ENCODE measurements at regions not wholly inside any gene's neighbourhood (a gene's known extent, or its start where the extent isn't known, plus 50 kb on each side); places are given as distances from the start of the nearest gene placed in this dataset.

DNA sequence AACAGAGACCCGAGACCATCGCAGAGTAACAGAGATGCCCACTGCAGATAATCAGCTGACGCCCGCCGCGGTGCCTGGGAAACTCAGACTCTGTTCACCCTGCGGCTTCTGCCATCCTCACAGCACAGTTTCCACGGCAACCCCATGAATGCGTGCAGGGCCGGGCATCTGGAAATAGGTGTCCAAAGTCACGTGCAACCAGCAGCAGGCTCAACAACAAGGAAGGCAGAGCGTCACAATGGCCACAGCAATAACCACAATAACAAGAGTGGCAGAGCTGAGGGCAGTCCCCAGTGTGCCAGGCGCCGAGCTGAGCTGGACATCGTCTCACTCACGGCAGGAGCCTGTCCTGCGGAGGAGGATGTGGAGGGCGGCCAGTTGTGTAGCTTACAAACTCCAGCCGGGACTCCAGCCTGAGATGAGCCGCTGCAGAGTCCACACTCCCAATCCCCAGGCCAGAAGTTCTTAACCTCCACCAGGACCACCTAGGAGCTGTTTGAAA is 102.0 kb downstream of the CRYAA start:
- CTCF ChIA-PET, result no interaction called here
- no peak overlapping the region for H3K4me2 ChIP-seq
- no peaks in the 10 kb centered on the region for H3K9me3 ChIP-seq
- 89% methylated on average over 18 of the region's 20 CpGs for WGBS (ENCODE audit: missing lambda C conversion rate)
- 0 out of 3 replicates have a peak, but pooled peaks cover 3% of the 10 kb centered on the region for H3K4me1 ChIP-seq
- POLR2A ChIA-PET, result no interaction called here
- DNase-seq (ENCODE audit: low read depth in 1 of 2, low spot score in 1 of 2) (no peak), ATAC-seq (no peak), FAIRE-seq (no peak)
- TF ChIP-seq, protein P1, sequence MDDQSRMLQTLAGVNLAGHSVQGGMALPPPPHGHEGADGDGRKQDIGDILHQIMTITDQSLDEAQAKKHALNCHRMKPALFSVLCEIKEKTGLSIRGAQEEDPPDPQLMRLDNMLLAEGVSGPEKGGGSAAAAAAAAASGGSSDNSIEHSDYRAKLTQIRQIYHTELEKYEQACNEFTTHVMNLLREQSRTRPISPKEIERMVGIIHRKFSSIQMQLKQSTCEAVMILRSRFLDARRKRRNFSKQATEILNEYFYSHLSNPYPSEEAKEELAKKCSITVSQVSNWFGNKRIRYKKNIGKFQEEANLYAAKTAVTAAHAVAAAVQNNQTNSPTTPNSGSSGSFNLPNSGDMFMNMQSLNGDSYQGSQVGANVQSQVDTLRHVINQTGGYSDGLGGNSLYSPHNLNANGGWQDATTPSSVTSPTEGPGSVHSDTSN (IDR thresholded peaks at IDR 0.05), result no peak
- TF ChIP-seq, protein P2, sequence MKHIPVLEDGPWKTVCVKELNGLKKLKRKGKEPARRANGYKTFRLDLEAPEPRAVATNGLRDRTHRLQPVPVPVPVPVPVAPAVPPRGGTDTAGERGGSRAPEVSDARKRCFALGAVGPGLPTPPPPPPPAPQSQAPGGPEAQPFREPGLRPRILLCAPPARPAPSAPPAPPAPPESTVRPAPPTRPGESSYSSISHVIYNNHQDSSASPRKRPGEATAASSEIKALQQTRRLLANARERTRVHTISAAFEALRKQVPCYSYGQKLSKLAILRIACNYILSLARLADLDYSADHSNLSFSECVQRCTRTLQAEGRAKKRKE (CRISPR knock-in tag; IDR thresholded peaks at IDR 0.05; ENCODE audit: low read depth), result no peak
- TF ChIP-seq, protein P3, sequence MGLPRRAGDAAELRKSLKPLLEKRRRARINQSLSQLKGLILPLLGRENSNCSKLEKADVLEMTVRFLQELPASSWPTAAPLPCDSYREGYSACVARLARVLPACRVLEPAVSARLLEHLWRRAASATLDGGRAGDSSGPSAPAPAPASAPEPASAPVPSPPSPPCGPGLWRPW (IDR thresholded peaks at IDR 0.05), result no peak
- TF ChIP-seq HEYL (CRISPR knock-in tag; IDR thresholded peaks at IDR 0.05), result no peak
- TF ChIP-seq KDM1A (IDR thresholded peaks at IDR 0.05; ENCODE audit: low read depth), result no peak
- no peak for TF ChIP-seq HOXA7 (CRISPR knock-in tag; IDR thresholded peaks at IDR 0.05)
- TF ChIP-seq FOXS1 (CRISPR knock-in tag; IDR thresholded peaks at IDR 0.05), result no peak
- TF ChIP-seq MYC (IDR thresholded peaks at IDR 0.05; ENCODE audit: borderline replicate concordance, low read length), result no peak
- TF ChIP-seq, protein P4, sequence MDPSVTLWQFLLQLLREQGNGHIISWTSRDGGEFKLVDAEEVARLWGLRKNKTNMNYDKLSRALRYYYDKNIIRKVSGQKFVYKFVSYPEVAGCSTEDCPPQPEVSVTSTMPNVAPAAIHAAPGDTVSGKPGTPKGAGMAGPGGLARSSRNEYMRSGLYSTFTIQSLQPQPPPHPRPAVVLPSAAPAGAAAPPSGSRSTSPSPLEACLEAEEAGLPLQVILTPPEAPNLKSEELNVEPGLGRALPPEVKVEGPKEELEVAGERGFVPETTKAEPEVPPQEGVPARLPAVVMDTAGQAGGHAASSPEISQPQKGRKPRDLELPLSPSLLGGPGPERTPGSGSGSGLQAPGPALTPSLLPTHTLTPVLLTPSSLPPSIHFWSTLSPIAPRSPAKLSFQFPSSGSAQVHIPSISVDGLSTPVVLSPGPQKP (IDR thresholded peaks at IDR 0.05; ENCODE audit: low read depth, low read length), result no peak
- no peak overlapping the region for H3K4me3 ChIP-seq
- H3K27ac ChIP-seq, result no peak overlapping the region

DNA sequence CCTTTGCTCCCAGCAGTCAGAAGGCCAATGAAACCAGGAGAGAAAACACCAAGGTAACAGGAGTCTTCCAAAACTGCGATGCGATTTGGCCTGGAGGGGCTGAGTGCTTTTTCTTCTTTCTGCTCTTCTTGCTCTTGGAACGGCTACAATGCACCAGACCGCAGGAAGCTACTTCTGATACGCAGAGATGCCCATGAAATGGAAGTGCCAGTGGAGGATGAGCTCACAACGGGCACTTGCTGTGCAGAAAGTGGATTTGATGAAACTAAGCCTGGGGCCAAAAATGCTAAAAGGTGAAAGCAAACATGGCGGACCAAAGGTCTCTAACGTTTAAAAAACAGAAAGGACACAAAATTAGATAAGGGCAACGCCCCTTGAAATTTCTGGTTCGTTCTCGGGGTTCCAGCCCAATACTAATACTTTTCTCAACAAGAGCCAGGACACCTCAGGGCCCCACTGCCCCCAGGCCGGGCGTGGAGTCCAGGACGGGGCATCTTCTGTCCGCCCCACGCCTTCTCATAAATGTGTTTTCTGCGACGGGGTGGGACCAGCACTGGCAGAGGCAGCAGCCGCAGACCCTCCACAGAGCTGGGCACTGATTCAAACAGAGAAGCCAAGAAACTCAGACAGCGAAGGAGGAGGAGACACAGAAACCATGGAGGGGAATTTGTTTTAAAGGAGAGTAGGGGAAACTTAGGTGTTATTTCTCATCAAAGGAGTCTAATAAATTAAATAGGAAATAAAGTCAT is 101.3 kb downstream of the CRYAA start:
- no peak for TF ChIP-seq RARB (CRISPR knock-in tag; IDR thresholded peaks at IDR 0.05)
- no peak for TF ChIP-seq GATA3 (IDR thresholded peaks at IDR 0.05; ENCODE audit: borderline replicate concordance)
- TF ChIP-seq MAFK (IDR thresholded peaks at IDR 0.05; ENCODE audit: partially characterized antibody), result no peak
- TF ChIP-seq RNF2 (IDR thresholded peaks at IDR 0.05; ENCODE audit: borderline replicate concordance, low read depth), result no peak
- TF ChIP-seq CHD4 (IDR thresholded peaks at IDR 0.05; ENCODE audit: borderline replicate concordance), result no peak
- TF ChIP-seq CBX2 (IDR thresholded peaks at IDR 0.05; ENCODE audit: borderline replicate concordance, low read depth), result no peak
- TF ChIP-seq, protein P5, sequence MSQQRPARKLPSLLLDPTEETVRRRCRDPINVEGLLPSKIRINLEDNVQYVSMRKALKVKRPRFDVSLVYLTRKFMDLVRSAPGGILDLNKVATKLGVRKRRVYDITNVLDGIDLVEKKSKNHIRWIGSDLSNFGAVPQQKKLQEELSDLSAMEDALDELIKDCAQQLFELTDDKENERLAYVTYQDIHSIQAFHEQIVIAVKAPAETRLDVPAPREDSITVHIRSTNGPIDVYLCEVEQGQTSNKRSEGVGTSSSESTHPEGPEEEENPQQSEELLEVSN (IDR thresholded peaks at IDR 0.05; ENCODE audit: borderline replicate concordance, low read depth), result no peak
- TF ChIP-seq RAD21 (conservative IDR thresholded peaks at IDR 0.05 in 1 of 2, IDR thresholded peaks at IDR 0.05 in 1 of 2), result no peak
- no peak for TF ChIP-seq RFX5 (IDR thresholded peaks at IDR 0.05)
- no peak for TF ChIP-seq SREBF2 (IDR thresholded peaks at IDR 0.05)
- TF ChIP-seq, protein P4 (IDR thresholded peaks at IDR 0.05; ENCODE audit: low read depth, low read length), result no peak
- TF ChIP-seq NFE2L2 (conservative IDR thresholded peaks at IDR 0.05; ENCODE audit: low read length), result no peak
- FAIRE-seq (no peak), DNase-seq (ENCODE audit: low read depth in 1 of 2, low spot score in 1 of 2) (no peak), ATAC-seq (no peak)
- Histone ChIP-seq H3K9me3 (no peaks in the 10 kb centered on the region), H3K27ac (no peak overlapping the region), H3K4me2 (no peak overlapping the region), H3K4me1 (0 out of 3 replicates have a peak, but pooled peaks cover 3% of the 10 kb centered on the region), H3K4me3 (no peak overlapping the region)
- WGBS (ENCODE audit: missing lambda C conversion rate), result 89% methylated on average over 20 of the region's 20 CpGs
- CTCF ChIA-PET, result no interaction called here
- POLR2A ChIA-PET, result no interaction called here
